ENCODE measurements at regions not wholly inside any gene's neighbourhood (a gene's known extent, or its start where the extent isn't known, plus 50 kb on each side); places are given as distances from the start of the nearest gene placed in this dataset.
"Not testable (repeated sequence)": the region's sequence is repeated elsewhere in the genome, so short reads cannot be mapped to it uniquely, and the experiment has no call there.

- POLR2A ChIA-PET = no interaction called here
- H3K27me3 ChIP-seq (replicated peaks in 2 of 5; ENCODE audit: control insufficient read depth in 4 of 5, insufficient read depth in 5 of 5, low read length in 4 of 5) = peaks cover 0 to 5% (median 2%) of the 10 kb centered on the region in 5 experiments
- H3K9me3 ChIP-seq (ENCODE audit: control extremely low read depth in 1 of 5, control insufficient read depth in 4 of 5, insufficient read depth in 2 of 5, low read depth in 1 of 5, low read length in 4 of 5) = no peaks in the 10 kb centered on the region
- H3K27ac ChIP-seq (ENCODE audit: insufficient read depth in 1 of 2, low read depth in 1 of 2, low read length in 2 of 2, poor library complexity in 1 of 2, severe bottlenecking in 2 of 2) = no peak overlapping the region
- no peak overlapping the region for H3K4me3 ChIP-seq (ENCODE audit: control insufficient read depth in 1 of 7, extremely low read depth in 1 of 7, insufficient read depth in 4 of 7, low read depth in 2 of 7, low read length in 6 of 7)
- peaks cover 0 to 10% (median 5%) of the 10 kb centered on the region in 4 experiments for H3K4me1 ChIP-seq (ENCODE audit: control extremely low read depth in 1 of 4, control insufficient read depth in 4 of 4, insufficient read depth in 4 of 4, low read length in 3 of 4)
- CTCF ChIA-PET = no interaction called here
- 70% methylated on average over 11 of the region's 14 CpGs for WGBS (ENCODE audit: insufficient coverage)
- no peak for DNase-seq
- no peaks in the 10 kb centered on the region for H3K36me3 ChIP-seq (ENCODE audit: control insufficient read depth in 4 of 4, insufficient read depth in 4 of 4, low read length in 3 of 4)
Observed at GRCh38 chr9:26656003-26656870, 236.4 kb downstream of the CAAP1 start.

GRCh38 chr9:26655166-26655565 lies 237.4 kb downstream of the CAAP1 start:
- WGBS (ENCODE audit: insufficient coverage) = 92% methylated on average over 3 of the region's 6 CpGs
- no peak overlapping the region for H3K27ac ChIP-seq (ENCODE audit: insufficient read depth in 1 of 2, low read depth in 1 of 2, low read length in 2 of 2, poor library complexity in 1 of 2, severe bottlenecking in 2 of 2)
- DNase-seq = no peak
- no peaks in the 10 kb centered on the region for H3K36me3 ChIP-seq (ENCODE audit: control insufficient read depth in 4 of 4, insufficient read depth in 4 of 4, low read length in 3 of 4)
- H3K4me3 ChIP-seq (ENCODE audit: control insufficient read depth in 1 of 7, extremely low read depth in 1 of 7, insufficient read depth in 4 of 7, low read depth in 2 of 7, low read length in 6 of 7) = no peak overlapping the region
- H3K9me3 ChIP-seq (ENCODE audit: control extremely low read depth in 1 of 5, control insufficient read depth in 4 of 5, insufficient read depth in 2 of 5, low read depth in 1 of 5, low read length in 4 of 5) = no peaks in the 10 kb centered on the region
- CTCF ChIA-PET = no interaction called here
- H3K4me1 ChIP-seq (ENCODE audit: control extremely low read depth in 1 of 4, control insufficient read depth in 4 of 4, insufficient read depth in 4 of 4, low read length in 3 of 4) = peaks cover 0 to 10% (median 5%) of the 10 kb centered on the region in 4 experiments
- H3K27me3 ChIP-seq (replicated peaks in 2 of 5; ENCODE audit: control insufficient read depth in 4 of 5, insufficient read depth in 5 of 5, low read length in 4 of 5) = peaks cover 0 to 5% (median 2%) of the 10 kb centered on the region in 5 experiments
- POLR2A ChIA-PET = no interaction called here

DNA sequence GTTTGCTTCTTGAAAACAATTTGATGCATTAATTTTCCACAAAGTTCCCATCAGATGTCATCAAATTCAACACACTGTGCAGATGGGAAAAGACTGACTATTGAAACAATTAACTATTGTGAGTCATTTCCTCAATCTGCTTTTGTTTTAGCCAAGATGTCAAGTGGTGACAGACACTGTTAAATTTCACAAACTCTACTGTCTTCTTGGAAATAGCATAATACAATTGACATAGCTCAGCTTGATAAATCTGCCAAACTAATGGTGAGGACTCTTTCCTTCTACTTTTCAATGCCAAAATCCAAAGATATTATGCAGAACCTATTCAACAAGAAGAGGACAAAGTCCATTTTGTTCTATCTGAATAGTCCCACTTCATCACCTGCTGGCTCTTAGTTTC lies 242.3 kb downstream of the CAAP1 start:
- ChIA-PET POLR2A (no interaction called here), CTCF (no interaction called here)
- H3K27ac ChIP-seq (ENCODE audit: insufficient read depth in 1 of 2, low read depth in 1 of 2, low read length in 2 of 2, poor library complexity in 1 of 2, severe bottlenecking in 2 of 2) = no peak overlapping the region
- H3K9me3 ChIP-seq (ENCODE audit: control extremely low read depth in 1 of 5, control insufficient read depth in 4 of 5, insufficient read depth in 2 of 5, low read depth in 1 of 5, low read length in 4 of 5) = no peaks in the 10 kb centered on the region
- H3K4me3 ChIP-seq (ENCODE audit: control insufficient read depth in 1 of 7, extremely low read depth in 1 of 7, insufficient read depth in 4 of 7, low read depth in 2 of 7, low read length in 6 of 7) = no peak overlapping the region
- H3K36me3 ChIP-seq (ENCODE audit: control insufficient read depth in 4 of 4, insufficient read depth in 4 of 4, low read length in 3 of 4) = no peaks in the 10 kb centered on the region
- no peak for DNase-seq
- H3K4me1 ChIP-seq (ENCODE audit: control extremely low read depth in 1 of 4, control insufficient read depth in 4 of 4, insufficient read depth in 4 of 4, low read length in 3 of 4) = no peaks in the 10 kb centered on the region
- peaks cover 0 to 12% (median 5%) of the 10 kb centered on the region in 5 experiments for H3K27me3 ChIP-seq (replicated peaks in 2 of 5; ENCODE audit: control insufficient read depth in 4 of 5, insufficient read depth in 5 of 5, low read length in 4 of 5)

DNA sequence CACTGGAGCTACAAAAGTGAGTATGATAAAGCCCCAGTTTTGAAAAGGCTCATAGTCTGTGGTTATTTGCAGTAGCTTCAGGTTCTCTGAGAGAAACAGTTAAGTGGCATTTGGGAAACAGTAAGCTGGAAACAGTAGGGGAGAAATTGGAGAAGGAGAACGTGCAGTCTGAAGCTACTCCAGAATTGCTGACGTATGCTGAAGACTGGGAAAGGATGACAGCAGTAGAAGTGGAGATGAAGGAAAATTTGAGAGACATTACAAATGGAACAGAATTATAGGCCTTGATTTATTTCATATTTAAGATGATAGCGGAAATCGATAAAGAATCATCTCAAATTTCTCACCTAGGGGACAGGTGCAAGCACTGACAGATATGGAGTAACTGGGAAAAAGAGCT lies 248.8 kb downstream of the CAAP1 start:
- Histone ChIP-seq H3K4me3 (ENCODE audit: control insufficient read depth in 1 of 7, extremely low read depth in 1 of 7, insufficient read depth in 4 of 7, low read depth in 2 of 7, low read length in 6 of 7) (no peak overlapping the region), H3K27ac (ENCODE audit: insufficient read depth in 1 of 2, low read depth in 1 of 2, low read length in 2 of 2, poor library complexity in 1 of 2, severe bottlenecking in 2 of 2) (no peak overlapping the region), H3K27me3 (replicated peaks in 2 of 5; ENCODE audit: control insufficient read depth in 4 of 5, insufficient read depth in 5 of 5, low read length in 4 of 5) (peaks cover 0 to 4% (median 2%) of the 10 kb centered on the region in 5 experiments), H3K9me3 (ENCODE audit: control extremely low read depth in 1 of 5, control insufficient read depth in 4 of 5, insufficient read depth in 2 of 5, low read depth in 1 of 5, low read length in 4 of 5) (no peaks in the 10 kb centered on the region), H3K36me3 (ENCODE audit: control insufficient read depth in 4 of 4, insufficient read depth in 4 of 4, low read length in 3 of 4) (no peaks in the 10 kb centered on the region), H3K4me1 (ENCODE audit: control extremely low read depth in 1 of 4, control insufficient read depth in 4 of 4, insufficient read depth in 4 of 4, low read length in 3 of 4) (no peaks in the 10 kb centered on the region)
- ChIA-PET CTCF (no interaction called here), POLR2A (no interaction called here)
- no peak for DNase-seq
- WGBS (ENCODE audit: insufficient coverage) = 100% methylated on average over 2 of the region's 4 CpGs

GRCh38 chr9:26639761-26640160 lies 252.8 kb downstream of the CAAP1 start:
- H3K27me3 ChIP-seq (replicated peaks in 2 of 5; ENCODE audit: control insufficient read depth in 4 of 5, insufficient read depth in 5 of 5, low read length in 4 of 5) = peaks cover 0 to 4% (median 3%) of the 10 kb centered on the region in 5 experiments
- CTCF ChIA-PET = no interaction called here
- H3K9me3 ChIP-seq (ENCODE audit: control extremely low read depth in 1 of 5, control insufficient read depth in 4 of 5, insufficient read depth in 2 of 5, low read depth in 1 of 5, low read length in 4 of 5) = peaks cover 0 to under 1% (median 0%) of the 10 kb centered on the region in 5 experiments
- POLR2A ChIA-PET = no interaction called here
- WGBS (ENCODE audit: insufficient coverage) = no CpG with 5 or more reads among the region's 1 CpG
- H3K27ac ChIP-seq (ENCODE audit: insufficient read depth in 1 of 2, low read depth in 1 of 2, low read length in 2 of 2, poor library complexity in 1 of 2, severe bottlenecking in 2 of 2) = no peak overlapping the region
- no peaks in the 10 kb centered on the region for H3K36me3 ChIP-seq (ENCODE audit: control insufficient read depth in 4 of 4, insufficient read depth in 4 of 4, low read length in 3 of 4)
- no peaks in the 10 kb centered on the region for H3K4me1 ChIP-seq (ENCODE audit: control extremely low read depth in 1 of 4, control insufficient read depth in 4 of 4, insufficient read depth in 4 of 4, low read length in 3 of 4)
- H3K4me3 ChIP-seq (ENCODE audit: control insufficient read depth in 1 of 7, extremely low read depth in 1 of 7, insufficient read depth in 4 of 7, low read depth in 2 of 7, low read length in 6 of 7) = no peak overlapping the region
- DNase-seq = no peak

- Histone ChIP-seq H3K4me3 (ENCODE audit: control insufficient read depth in 1 of 7, extremely low read depth in 1 of 7, insufficient read depth in 4 of 7, low read depth in 2 of 7, low read length in 6 of 7) (no peak overlapping the region), H3K27ac (ENCODE audit: insufficient read depth in 1 of 2, low read depth in 1 of 2, low read length in 2 of 2, poor library complexity in 1 of 2, severe bottlenecking in 2 of 2) (no peak overlapping the region), H3K4me1 (ENCODE audit: control extremely low read depth in 1 of 4, control insufficient read depth in 4 of 4, insufficient read depth in 4 of 4, low read length in 3 of 4) (no peaks in the 10 kb centered on the region), H3K36me3 (ENCODE audit: control insufficient read depth in 4 of 4, insufficient read depth in 4 of 4, low read length in 3 of 4) (no peaks in the 10 kb centered on the region), H3K27me3 (replicated peaks in 2 of 5; ENCODE audit: control insufficient read depth in 4 of 5, insufficient read depth in 5 of 5, low read length in 4 of 5) (peaks cover 0 to 3% (median 0%) of the 10 kb centered on the region in 5 experiments), H3K9me3 (ENCODE audit: control extremely low read depth in 1 of 5, control insufficient read depth in 4 of 5, insufficient read depth in 2 of 5, low read depth in 1 of 5, low read length in 4 of 5) (peaks cover 0 to 4% (median 0%) of the 10 kb centered on the region in 5 experiments)
- ChIA-PET POLR2A (no interaction called here), CTCF (no interaction called here)
- WGBS (ENCODE audit: insufficient coverage) = 83% methylated on average over 1 of the region's 4 CpGs
- DNase-seq = no peak
Observed at GRCh38 chr9:26637101-26637500, 255.5 kb downstream of the CAAP1 start.

GRCh38 chr9:26613851-26614350 lies 278.7 kb downstream of the CAAP1 start:
- 52% methylated on average over 5 of the region's 12 CpGs for WGBS (ENCODE audit: insufficient coverage)
- not testable (repeated sequence) for H3K4me3 ChIP-seq (ENCODE audit: control insufficient read depth in 1 of 7, extremely low read depth in 1 of 7, insufficient read depth in 4 of 7, low read depth in 2 of 7, low read length in 6 of 7)

More at GRCh38 chr9:26613851-26614350, 278.7 kb downstream of the CAAP1 start:
- DNase-seq; POLR2A ChIA-PET; H3K4me1 ChIP-seq (ENCODE audit: control extremely low read depth in 1 of 4, control insufficient read depth in 4 of 4, insufficient read depth in 4 of 4, low read length in 3 of 4); H3K27me3 ChIP-seq (replicated peaks in 2 of 5; ENCODE audit: control insufficient read depth in 4 of 5, insufficient read depth in 5 of 5, low read length in 4 of 5); H3K9me3 ChIP-seq (ENCODE audit: control extremely low read depth in 1 of 5, control insufficient read depth in 4 of 5, insufficient read depth in 2 of 5, low read depth in 1 of 5, low read length in 4 of 5); CTCF ChIA-PET; H3K27ac ChIP-seq (ENCODE audit: insufficient read depth in 1 of 2, low read depth in 1 of 2, low read length in 2 of 2, poor library complexity in 1 of 2, severe bottlenecking in 2 of 2); H3K36me3 ChIP-seq (ENCODE audit: control insufficient read depth in 4 of 4, insufficient read depth in 4 of 4, low read length in 3 of 4): not testable (repeated sequence)

Data from common myeloid progenitor, CD34-positive (primary cell).